GM21619 (cell line): ENCODE measurements at regions not wholly inside any gene's neighbourhood (a gene's known extent, or its start where the extent isn't known, plus 50 kb on each side); places are given as distances from the start of the nearest gene placed in this dataset.

Experiments
- ATAC-seq: cut with Tn5 transposase; IDR thresholded peaks from one replicate; pipeline ENCODE4 v1.9.1; 2021; ENCODE audit not compliant: unreplicated experiment

GRCh38 chr14:34350903-34351302 is 111.1 kb downstream of the SPTSSA start:
- ATAC-seq: no peak

GRCh38 chr14:34348592-34348991 is 113.4 kb downstream of the SPTSSA start:
- ATAC-seq: no peak

DNA sequence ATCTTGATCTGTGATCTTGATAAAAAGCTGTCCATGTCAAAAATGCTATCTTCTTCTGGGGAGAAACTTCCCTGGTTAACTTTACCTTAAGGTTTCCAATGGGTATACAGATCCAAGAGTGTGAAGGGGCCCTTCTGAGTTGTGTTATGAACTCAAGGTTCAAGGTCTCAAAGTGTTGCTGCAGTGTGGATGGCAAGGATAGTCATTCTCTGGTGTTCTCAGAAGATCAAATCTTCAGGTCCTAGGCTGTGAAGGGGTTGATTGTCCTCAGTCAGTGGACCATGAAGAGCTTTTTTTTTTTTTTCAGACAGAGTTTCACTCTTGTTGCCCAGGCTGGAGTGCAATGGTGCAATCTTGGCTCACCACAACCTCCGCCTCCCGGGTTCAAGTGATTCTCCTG is 114.4 kb downstream of the SPTSSA start:
- peak; percentile 64 for ATAC-seq

GRCh38 chr14:34345718-34346465 is 116.1 kb downstream of the SPTSSA start:
- no peak for ATAC-seq

DNA sequence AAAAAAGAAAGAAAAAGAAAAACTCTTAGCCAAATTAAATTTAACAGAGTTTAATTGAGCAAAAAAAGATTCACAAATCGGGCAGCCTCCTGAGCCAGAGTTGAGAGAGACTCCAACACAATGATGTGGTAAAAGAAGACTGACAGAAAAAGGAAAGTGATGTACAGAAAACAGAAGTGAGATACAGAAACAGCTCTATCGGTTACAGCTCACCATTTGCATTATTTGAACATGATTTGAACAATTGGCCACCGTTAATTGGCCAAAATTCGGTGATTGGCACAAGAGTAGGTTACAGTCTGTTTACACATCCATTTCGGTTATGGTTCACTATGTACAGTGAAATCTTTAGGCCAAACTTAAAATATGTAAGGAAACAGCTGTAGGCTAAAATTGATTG is 117.7 kb downstream of the SPTSSA start:
- ATAC-seq: no peak

- no peak for ATAC-seq
Measured at GRCh38 chr14:34340025-34340625, 121.9 kb downstream of the SPTSSA start.

DNA sequence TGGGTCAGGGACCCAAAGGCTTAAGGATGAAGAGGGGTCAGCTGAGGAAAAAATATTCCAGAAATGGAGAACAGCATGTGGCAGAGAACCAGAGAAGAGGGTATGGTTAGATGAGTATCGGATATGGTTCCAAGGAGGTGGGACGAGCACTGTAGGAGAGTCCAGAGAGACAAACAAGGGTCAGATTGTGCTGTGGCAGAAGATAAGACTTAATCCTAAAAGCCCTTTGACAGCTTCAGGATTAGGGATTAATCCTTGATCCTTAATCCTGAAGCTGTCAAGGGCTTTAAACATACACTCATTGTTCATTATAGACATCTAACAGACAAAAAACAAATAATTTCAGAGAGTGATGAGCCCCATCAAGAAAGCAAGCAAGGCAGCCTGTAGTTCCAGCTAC is 124.0 kb downstream of the SPTSSA start:
- no peak for ATAC-seq

DNA sequence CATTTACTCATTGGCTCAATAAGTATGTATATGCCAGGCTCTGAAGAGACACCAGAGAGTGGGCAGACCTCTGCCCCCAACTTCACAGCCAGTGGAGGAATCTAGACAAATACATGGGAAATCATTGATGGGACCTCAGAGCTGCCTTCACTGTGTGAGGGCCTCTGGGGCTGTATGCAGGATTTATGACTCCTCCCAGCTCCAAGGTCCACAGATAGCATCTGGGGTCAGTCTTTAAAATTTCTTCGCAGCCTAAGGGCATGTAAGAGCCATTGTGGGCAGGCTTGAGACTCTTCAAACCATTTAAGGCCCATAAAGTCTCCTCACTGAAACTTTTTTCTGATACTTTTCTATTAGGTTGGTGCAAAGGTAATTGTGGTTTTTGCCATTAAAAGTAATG is 125.5 kb downstream of the SPTSSA start:
- ATAC-seq: no peak

- ATAC-seq: no peak
Measured at GRCh38 chr14:34335968-34336367, 126.1 kb downstream of the SPTSSA start.

GRCh38 chr14:34334329-34334728 is 127.7 kb downstream of the SPTSSA start:
- no peak for ATAC-seq

- peak; percentile 87 for ATAC-seq
Measured at GRCh38 chr14:34331728-34332623, 130.1 kb downstream of the SPTSSA start.

GRCh38 chr14:34330846-34331245 is 131.2 kb downstream of the SPTSSA start:
- no peak for ATAC-seq

DNA sequence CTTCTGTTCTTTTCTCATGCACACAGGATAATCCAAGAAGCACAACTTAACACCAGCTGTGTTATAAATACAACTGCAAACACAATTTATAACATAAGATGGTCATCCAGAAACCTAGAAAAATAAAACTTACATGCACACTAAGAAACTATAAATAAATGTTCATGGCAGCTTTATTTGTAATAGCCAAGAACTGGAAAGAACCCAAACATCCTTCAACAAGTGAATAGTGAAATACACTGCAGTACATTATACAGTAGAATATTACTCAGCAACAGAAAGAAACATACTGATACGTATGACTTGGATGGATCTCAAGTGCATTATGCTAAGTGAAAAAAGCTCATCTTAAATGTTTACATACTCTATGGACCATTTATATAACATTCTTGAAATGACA is 132.7 kb downstream of the SPTSSA start:
- no peak for ATAC-seq

DNA sequence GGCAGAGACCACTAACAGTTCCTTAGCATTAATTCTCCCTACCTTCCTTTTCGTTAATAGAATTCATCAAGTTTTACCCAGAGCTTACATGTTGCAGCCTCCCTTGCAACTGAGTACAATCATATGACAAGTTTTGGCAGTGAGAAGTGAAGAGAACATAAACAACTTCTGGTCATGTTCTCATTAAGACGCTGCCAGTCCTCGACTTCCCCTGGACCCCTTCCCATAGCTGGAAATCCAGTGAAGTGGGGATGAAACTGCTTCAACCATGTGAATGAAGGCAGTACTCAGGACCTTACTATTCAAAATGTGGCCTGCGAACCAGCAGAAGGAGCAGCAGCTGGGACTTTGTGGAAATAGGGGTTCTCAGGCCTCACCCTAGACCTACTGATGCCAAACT is 133.9 kb downstream of the SPTSSA start:
- no peak for ATAC-seq

- ATAC-seq: no peak
Measured at GRCh38 chr14:34325493-34325892, 136.5 kb downstream of the SPTSSA start.

GRCh38 chr14:34324363-34324795 is 137.7 kb downstream of the SPTSSA start:
- no peak for ATAC-seq

DNA sequence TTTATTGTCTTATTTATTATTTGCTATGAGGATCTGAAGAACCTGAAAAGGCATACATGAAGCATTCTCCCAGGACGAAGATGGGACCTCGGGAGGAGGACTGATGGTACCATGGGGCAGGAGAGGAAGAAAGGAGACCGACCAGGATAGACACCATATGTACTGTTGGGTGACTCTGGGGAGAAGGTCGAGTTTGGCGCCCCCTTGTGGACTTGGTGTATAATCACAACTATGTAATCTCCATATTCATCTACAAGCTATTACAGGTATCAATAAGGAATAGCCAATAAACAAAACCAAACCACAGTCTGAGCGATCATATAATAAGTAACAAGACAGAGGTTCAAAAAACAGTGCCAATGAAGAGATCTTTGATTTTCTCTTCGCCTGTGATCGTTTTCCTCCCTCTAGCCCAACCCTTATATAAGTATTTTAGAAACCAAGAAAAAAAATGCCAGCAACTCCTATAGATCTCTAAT is 139.1 kb downstream of the SPTSSA start:
- ATAC-seq: peak; percentile 69

GRCh38 chr14:34319140-34319539 is 142.9 kb downstream of the SPTSSA start:
- ATAC-seq: no peak

DNA sequence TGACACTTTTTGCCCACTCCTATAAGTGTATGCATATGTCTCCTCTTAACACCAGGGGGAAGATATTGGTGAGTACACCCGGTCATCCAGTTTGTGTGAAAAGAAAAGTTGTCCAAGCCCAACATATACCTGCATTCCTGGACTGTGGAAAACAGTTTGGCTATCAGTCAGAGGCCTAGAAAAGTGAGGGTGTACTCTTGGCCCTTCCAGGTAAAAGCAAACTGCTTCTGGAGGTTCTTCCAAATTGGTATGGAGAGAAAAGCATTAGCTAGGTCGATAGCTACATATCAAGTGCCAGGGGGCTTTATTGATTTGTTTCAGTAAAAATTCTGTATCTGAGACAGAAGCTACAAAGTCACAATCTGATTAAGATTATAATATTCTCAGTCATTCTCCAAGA is 144.0 kb downstream of the SPTSSA start:
- ATAC-seq: no peak

- ATAC-seq: no peak
Measured at GRCh38 chr14:34310724-34311123, 151.3 kb downstream of the SPTSSA start.

- no peak for ATAC-seq
Measured at GRCh38 chr14:34303811-34304210, 158.2 kb downstream of the SPTSSA start.

DNA sequence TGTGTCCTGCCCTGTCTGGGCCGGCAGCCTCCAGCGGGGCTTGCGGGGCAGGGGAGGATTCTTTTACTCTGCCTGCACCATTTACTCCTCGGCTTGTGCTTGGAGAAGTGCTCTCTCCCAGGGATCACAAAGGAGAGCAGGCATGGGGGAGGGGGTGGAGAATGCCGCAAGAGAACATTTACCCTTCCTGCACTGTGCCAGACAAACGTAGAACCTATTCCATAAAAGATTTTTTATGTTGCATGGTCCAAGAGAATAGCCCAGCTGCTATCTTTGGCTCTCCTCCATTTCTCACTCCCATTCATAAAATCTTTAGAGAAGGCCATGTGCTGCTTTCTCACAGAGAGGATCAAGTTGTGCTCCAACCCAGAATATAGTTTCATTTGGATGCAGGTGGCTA is 159.4 kb downstream of the SPTSSA start:
- ATAC-seq: no peak
